DND-41 (cell line): ENCODE measurements at regions not wholly inside any gene's neighbourhood (a gene's known extent, or its start where the extent isn't known, plus 50 kb on each side); places are given as distances from the start of the nearest gene placed in this dataset.
"Not testable (repeated sequence)": the region's sequence is repeated elsewhere in the genome, so short reads cannot be mapped to it uniquely, and the experiment has no call there.

ENCODE experiments used
- ATAC-seq: fragments of 200-7000 bp; cut with Tn5 transposase; 3 replicates; pipeline ENCODE4 v1.9.1; 2021; ENCODE audit warnings: low read depth; ENCODE audit not compliant: insufficient read depth
- DNase-seq: peaks from one replicate; pipeline ENCODE4 v3.0.0-alpha.2; 2020
- H2AFZ ChIP-seq: 2 replicates; pipeline ENCODE4 v1.6.0; 2012; ENCODE audit warnings: low read depth, low read length
- H3K27ac ChIP-seq: 2 replicates; pipeline ENCODE4 v1.5.1; 2012; ENCODE audit warnings: low read length, inconsistent platforms
- H3K27me3 ChIP-seq: fragments of 200-600 bp; sonication (generic); 2 replicates; pipeline ENCODE4 v1.6.0; 2012; ENCODE audit warnings: low read length, mild to moderate bottlenecking, inconsistent platforms; ENCODE audit not compliant: insufficient read depth, poor library complexity
- H3K36me3 ChIP-seq: 2 replicates; pipeline ENCODE4 v1.5.1; 2012; ENCODE audit warnings: low read length, inconsistent platforms; ENCODE audit not compliant: insufficient read depth
- H3K4me1 ChIP-seq: 2 replicates; pipeline ENCODE4 v1.5.1; 2012; ENCODE audit warnings: mild to moderate bottlenecking, low read length; ENCODE audit not compliant: insufficient read depth
- H3K4me2 ChIP-seq: 2 replicates; pipeline ENCODE4 v1.6.0; 2012; ENCODE audit warnings: mild to moderate bottlenecking, moderate library complexity, low read length, inconsistent platforms; ENCODE audit not compliant: insufficient read depth
- H3K4me3 ChIP-seq, 2 experiments: fragments of 200-600 bp in 1 of 2; shearing (Covaris generic) in 1 of 2; 2 replicates each; pipeline ENCODE4 v1.5.1; 2012 to 2016; ENCODE audit warnings: inconsistent platforms in 2 of 2, low read length in 2 of 2, mild to moderate bottlenecking in 2 of 2, low read depth in 1 of 2, moderate library complexity in 1 of 2
- H3K79me2 ChIP-seq: 2 replicates; pipeline ENCODE4 v1.6.0; 2012; ENCODE audit warnings: low read length, inconsistent platforms; ENCODE audit not compliant: insufficient read depth
- H3K9ac ChIP-seq: 2 replicates; pipeline ENCODE4 v1.6.0; 2012; ENCODE audit warnings: low read depth, mild to moderate bottlenecking, inconsistent platforms, low read length, moderate library complexity
- H3K9me3 ChIP-seq: 2 replicates; pipeline ENCODE4 v1.5.1; 2012; ENCODE audit warnings: low read length, moderate library complexity, mild to moderate bottlenecking, inconsistent platforms; ENCODE audit not compliant: insufficient read depth, severe bottlenecking
- H4K20me1 ChIP-seq: 2 replicates; pipeline ENCODE4 v1.6.0; 2012; ENCODE audit warnings: low read length; ENCODE audit not compliant: insufficient read depth
- EZH2 ChIP-seq: IDR thresholded peaks from 3 replicates; pipeline ENCODE4 v1.6.1; 2012; ENCODE audit warnings: borderline replicate concordance, low read depth, mild to moderate bottlenecking, moderate library complexity, low read length, inconsistent platforms; ENCODE audit not compliant: severe bottlenecking
- TF ChIP-seq, protein P1 (sequence below): IDR thresholded peaks from 2 replicates; pipeline ENCODE4 v1.5.1; 2012; ENCODE audit warnings: borderline replicate concordance, low read length, moderate library complexity, mild to moderate bottlenecking; ENCODE audit not compliant: poor library complexity, severe bottlenecking; ENCODE audit errors: extremely low read depth

DNA sequence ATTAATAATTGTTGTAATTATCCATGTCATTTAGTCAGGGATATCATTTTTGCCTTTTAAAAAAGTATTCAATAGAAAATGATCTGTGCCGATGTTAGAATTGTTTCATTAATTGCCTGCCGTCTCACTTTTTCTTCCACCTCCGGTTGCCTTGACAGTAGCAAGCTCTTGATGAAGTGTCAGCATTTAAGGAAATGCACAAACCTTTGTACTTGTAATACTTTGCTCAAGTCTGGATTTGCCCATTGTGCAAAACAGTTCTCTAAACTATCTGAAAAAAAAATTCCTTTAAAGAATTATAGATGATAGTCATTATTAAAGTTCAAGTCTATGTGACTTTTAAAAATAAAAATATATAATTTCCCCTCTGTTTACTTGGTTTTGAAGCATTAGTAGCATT is 619.7 kb downstream of the GATA3 start:
- Histone ChIP-seq H3K27ac (no peak overlapping the region), H3K9ac (no peak overlapping the region), H3K27me3 (no peaks in the 10 kb centered on the region), H3K36me3 (no peaks in the 10 kb centered on the region), H4K20me1 (no peaks in the 10 kb centered on the region), H2AFZ (no peak overlapping the region), H3K4me3 (no peak overlapping the region), H3K9me3 (peaks cover 9% of the 10 kb centered on the region), H3K4me1 (no peaks in the 10 kb centered on the region), H3K4me2 (no peak overlapping the region), H3K79me2 (no peaks in the 10 kb centered on the region)
- ATAC-seq (no peak), DNase-seq (no peak)
- TF ChIP-seq EZH2: no peak
- TF ChIP-seq, protein P1, sequence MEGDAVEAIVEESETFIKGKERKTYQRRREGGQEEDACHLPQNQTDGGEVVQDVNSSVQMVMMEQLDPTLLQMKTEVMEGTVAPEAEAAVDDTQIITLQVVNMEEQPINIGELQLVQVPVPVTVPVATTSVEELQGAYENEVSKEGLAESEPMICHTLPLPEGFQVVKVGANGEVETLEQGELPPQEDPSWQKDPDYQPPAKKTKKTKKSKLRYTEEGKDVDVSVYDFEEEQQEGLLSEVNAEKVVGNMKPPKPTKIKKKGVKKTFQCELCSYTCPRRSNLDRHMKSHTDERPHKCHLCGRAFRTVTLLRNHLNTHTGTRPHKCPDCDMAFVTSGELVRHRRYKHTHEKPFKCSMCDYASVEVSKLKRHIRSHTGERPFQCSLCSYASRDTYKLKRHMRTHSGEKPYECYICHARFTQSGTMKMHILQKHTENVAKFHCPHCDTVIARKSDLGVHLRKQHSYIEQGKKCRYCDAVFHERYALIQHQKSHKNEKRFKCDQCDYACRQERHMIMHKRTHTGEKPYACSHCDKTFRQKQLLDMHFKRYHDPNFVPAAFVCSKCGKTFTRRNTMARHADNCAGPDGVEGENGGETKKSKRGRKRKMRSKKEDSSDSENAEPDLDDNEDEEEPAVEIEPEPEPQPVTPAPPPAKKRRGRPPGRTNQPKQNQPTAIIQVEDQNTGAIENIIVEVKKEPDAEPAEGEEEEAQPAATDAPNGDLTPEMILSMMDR: no peak

GRCh38 chr10:8677642-8678041 is 623.2 kb downstream of the GATA3 start:
- TF ChIP-seq, protein P1: no peak
- TF ChIP-seq EZH2: no peak
- Histone ChIP-seq H3K79me2 (no peaks in the 10 kb centered on the region), H3K27ac (no peak overlapping the region), H2AFZ (0 out of 2 replicates have a peak overlapping the region, but pooled peaks have one; percentile 5), H3K27me3 (no peaks in the 10 kb centered on the region), H3K9me3 (no peaks in the 10 kb centered on the region), H3K36me3 (no peaks in the 10 kb centered on the region), H3K4me3 (no peak overlapping the region), H3K4me1 (no peaks in the 10 kb centered on the region), H4K20me1 (no peaks in the 10 kb centered on the region), H3K4me2 (no peak overlapping the region), H3K9ac (no peak overlapping the region)
- DNase-seq: no peak
- no peak for ATAC-seq

- not testable (repeated sequence) for H3K4me2 ChIP-seq, H3K27ac ChIP-seq, DNase-seq, H3K9ac ChIP-seq, H3K79me2 ChIP-seq, H3K36me3 ChIP-seq, H4K20me1 ChIP-seq, H3K4me1 ChIP-seq, H2AFZ ChIP-seq, H3K4me3 ChIP-seq, ATAC-seq, H3K9me3 ChIP-seq, H3K27me3 ChIP-seq
Measured at GRCh38 chr10:8684916-8685315, 630.4 kb downstream of the GATA3 start.

- no peak for TF ChIP-seq EZH2
- TF ChIP-seq, protein P1: no peak
- H3K9me3 ChIP-seq: no peaks in the 10 kb centered on the region
- H3K27me3 ChIP-seq: no peaks in the 10 kb centered on the region
- DNase-seq (no peak), ATAC-seq (no peak)
- H4K20me1 ChIP-seq: no peaks in the 10 kb centered on the region
- H3K79me2 ChIP-seq: no peaks in the 10 kb centered on the region
- H3K36me3 ChIP-seq: no peaks in the 10 kb centered on the region
- H3K4me2 ChIP-seq: no peak overlapping the region
- no peaks in the 10 kb centered on the region for H3K4me1 ChIP-seq
- H3K27ac ChIP-seq: no peak overlapping the region
- H2AFZ ChIP-seq: no peak overlapping the region
- H3K9ac ChIP-seq: no peak overlapping the region
- no peak overlapping the region for H3K4me3 ChIP-seq
Measured at GRCh38 chr10:8688881-8689280, 634.4 kb downstream of the GATA3 start.
